Neuronal stem cell (in vitro differentiated cells): ENCODE measurements at regions not wholly inside any gene's neighbourhood (a gene's known extent, or its start where the extent isn't known, plus 50 kb on each side); places are given as distances from the start of the nearest gene placed in this dataset.
"Not testable (repeated sequence)": the region's sequence is repeated elsewhere in the genome, so short reads cannot be mapped to it uniquely, and the experiment has no call there.

Experiments
- DNase-seq: peaks from one replicate; pipeline ENCODE4 v3.0.0-alpha.2; 2013; ENCODE audit warnings: low spot score
- H2AFZ ChIP-seq: one replicate; pipeline ENCODE4 v1.6.1; 2013; ENCODE audit warnings: mild to moderate bottlenecking, low read length, inconsistent platforms
- H2AK5ac ChIP-seq: 2 replicates; pipeline ENCODE4 v1.6.1; 2013; ENCODE audit warnings: low read depth, mild to moderate bottlenecking, inconsistent platforms, low read length, moderate library complexity, mixed read lengths
- H2BK120ac ChIP-seq: 2 replicates; pipeline ENCODE4 v1.6.1; 2013; ENCODE audit warnings: low read depth, mild to moderate bottlenecking, inconsistent platforms, low read length, moderate library complexity, mixed read lengths
- H2BK12ac ChIP-seq: one replicate; pipeline ENCODE4 v1.6.1; 2013; ENCODE audit warnings: low read length, inconsistent platforms
- H2BK15ac ChIP-seq: 2 replicates; pipeline ENCODE4 v1.6.1; 2013; ENCODE audit warnings: mild to moderate bottlenecking, low read length, inconsistent platforms, mixed read lengths
- H2BK5ac ChIP-seq: one replicate; pipeline ENCODE4 v1.6.1; 2013; ENCODE audit warnings: inconsistent platforms, mild to moderate bottlenecking, low read length, moderate library complexity
- H3K14ac ChIP-seq: one replicate; pipeline ENCODE4 v1.6.1; 2013; ENCODE audit warnings: low read length, inconsistent platforms
- H3K18ac ChIP-seq: 2 replicates; pipeline ENCODE4 v1.6.1; 2013; ENCODE audit warnings: low read length, inconsistent platforms
- H3K23ac ChIP-seq: 2 replicates; pipeline ENCODE4 v1.6.1; 2013; ENCODE audit warnings: low read depth, mild to moderate bottlenecking, mixed read lengths, low read length, inconsistent platforms; ENCODE audit not compliant: poor library complexity
- H3K27ac ChIP-seq: replicated peaks from 3 replicates; pipeline ENCODE4 v1.5.1; 2013; ENCODE audit warnings: low read length, inconsistent platforms
- H3K27me3 ChIP-seq, 3 experiments: 2 replicates each; pipeline ENCODE4 v1.6.1; 2013; ENCODE audit warnings: low read length in 3 of 3, mild to moderate bottlenecking in 2 of 3, inconsistent platforms in 1 of 3, low read depth in 1 of 3, mixed read lengths in 1 of 3, moderate library complexity in 1 of 3; ENCODE audit not compliant: control insufficient read depth in 3 of 3, insufficient read depth in 3 of 3
- H3K36me3 ChIP-seq, 2 donors: replicated peaks in 1 of 2; 2 replicates each; pipeline ENCODE4 v1.6.1; 2013; ENCODE audit warnings: low read length in 2 of 2; ENCODE audit not compliant: control insufficient read depth in 2 of 2, insufficient read depth in 2 of 2
- H3K4ac ChIP-seq: 2 replicates; pipeline ENCODE4 v1.6.1; 2013; ENCODE audit warnings: inconsistent platforms, mild to moderate bottlenecking, low read length, moderate library complexity
- H3K4me1 ChIP-seq, 2 donors: 1 replicate in 1 of 2; 2 replicates in 1 of 2; pipeline ENCODE4 v1.6.1; 2013; ENCODE audit warnings: low read length in 2 of 2, low read depth in 1 of 2; ENCODE audit not compliant: control insufficient read depth in 2 of 2, insufficient read depth in 1 of 2
- H3K4me2 ChIP-seq: one replicate; pipeline ENCODE4 v1.6.1; 2013; ENCODE audit warnings: mild to moderate bottlenecking, low read length, inconsistent platforms; ENCODE audit not compliant: insufficient read depth, poor library complexity, severe bottlenecking
- H3K4me3 ChIP-seq, 2 donors: 2 replicates each; pipeline ENCODE4 v1.5.1; 2013; ENCODE audit warnings: low read length in 2 of 2, mild to moderate bottlenecking in 2 of 2, inconsistent platforms in 1 of 2, moderate library complexity in 1 of 2
- H3K79me1 ChIP-seq: one replicate; pipeline ENCODE4 v1.6.1; 2013; ENCODE audit warnings: low read depth, mild to moderate bottlenecking, inconsistent platforms, low read length, moderate library complexity
- H3K9ac ChIP-seq: one replicate; pipeline ENCODE4 v1.6.1; 2013; ENCODE audit warnings: mild to moderate bottlenecking, low read depth, low read length, inconsistent platforms; ENCODE audit not compliant: poor library complexity
- H3K9me3 ChIP-seq, 2 donors: replicated peaks in 1 of 2; 2 replicates each; pipeline versions ENCODE3 to v1.6.1; 2013; ENCODE audit warnings: low read length in 2 of 2, mild to moderate bottlenecking in 2 of 2, inconsistent platforms in 1 of 2, low read depth in 1 of 2, mixed read lengths in 1 of 2, moderate library complexity in 1 of 2; ENCODE audit not compliant: control insufficient read depth in 2 of 2, insufficient read depth in 1 of 2
- H4K8ac ChIP-seq: one replicate; pipeline ENCODE4 v1.6.1; 2013; ENCODE audit warnings: low read depth, mild to moderate bottlenecking, inconsistent platforms, low read length, moderate library complexity
- H4K91ac ChIP-seq: one replicate; pipeline ENCODE4 v1.6.1; 2013; ENCODE audit warnings: low read length, low read depth, mild to moderate bottlenecking, inconsistent platforms; ENCODE audit not compliant: poor library complexity
- WGBS, 2 donors: extraction: QIAGEN DNeasy Blood & Tissue Kit; methylation state at CpG; one replicate each; pipeline ENCODE4 v1.1.7; 2013; ENCODE audit warnings: missing lambda C conversion rate in 2 of 2, mixed read lengths in 1 of 2; ENCODE audit not compliant: insufficient read length in 2 of 2, insufficient replicate concordance in 1 of 2; ENCODE audit errors: extremely low coverage in 2 of 2; 5-methylcytosine and 5-hydroxymethylcytosine counted together

DNA sequence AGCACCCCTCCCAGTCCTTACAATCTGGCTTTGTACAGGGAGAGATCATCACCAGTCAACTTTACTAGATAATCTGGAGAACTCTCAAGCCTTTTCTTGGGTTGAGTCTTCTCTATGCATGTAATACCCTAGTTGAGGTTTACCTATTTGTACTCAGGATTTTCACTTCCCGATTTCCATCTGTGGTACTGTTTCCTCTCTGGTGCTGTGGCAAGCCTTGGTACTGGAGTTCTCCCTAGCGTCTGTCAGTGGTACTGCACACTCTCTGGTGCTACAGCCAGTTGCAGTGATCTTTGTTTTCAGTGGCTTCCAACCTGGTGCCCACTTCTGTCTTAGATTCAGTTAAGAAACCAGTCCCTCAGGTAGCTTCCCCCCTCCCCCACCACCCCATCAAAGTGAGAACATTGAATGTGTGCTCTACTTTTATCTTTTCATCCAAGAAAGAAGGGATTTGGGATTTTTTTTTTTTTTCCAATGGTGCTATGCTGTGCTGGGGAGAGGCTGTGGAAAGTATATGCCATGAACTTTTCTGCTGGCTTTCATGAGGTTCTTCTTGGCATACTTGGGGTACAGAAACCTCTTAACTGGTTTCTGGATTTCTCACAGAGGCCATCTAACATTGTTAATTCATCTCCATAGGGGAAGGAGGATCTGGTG is 69.4 kb upstream of the EVL start:
- Histone ChIP-seq H2BK120ac (no peak overlapping the region), H2BK5ac (no peak overlapping the region), H2AFZ (no peak overlapping the region), H4K8ac (no peak overlapping the region), H3K9ac (no peak overlapping the region), H3K27me3 (no peaks in the 10 kb centered on the region), H2AK5ac (no peak overlapping the region), H3K18ac (no peak overlapping the region), H2BK12ac (no peak overlapping the region), H3K79me1 (no peaks in the 10 kb centered on the region), H2BK15ac (no peak overlapping the region), H3K4me2 (no peak overlapping the region), H3K4me3 (no peak overlapping the region), H3K14ac (no peak overlapping the region), H3K23ac (no peak overlapping the region), H4K91ac (no peak overlapping the region), H3K36me3 (peaks cover 0 to 3% of the 10 kb centered on the region in 2 donors), H3K4ac (no peak overlapping the region), H3K9me3 (peaks cover 3 to 44% of the 10 kb centered on the region in 2 donors), H3K4me1 (no peaks in the 10 kb centered on the region), H3K27ac (no peak overlapping the region)
- no peak for DNase-seq
- WGBS, 2 donors = no CpG with 5 or more reads among the region's 2 CpGs

- Histone ChIP-seq H2BK12ac (no peak overlapping the region), H3K18ac (no peak overlapping the region), H3K9me3 (peaks cover 3 to 40% of the 10 kb centered on the region in 2 donors), H3K4me3 (no peak overlapping the region), H3K23ac (no peak overlapping the region), H2AK5ac (no peak overlapping the region), H2BK120ac (no peak overlapping the region), H3K4ac (no peak overlapping the region), H2BK15ac (no peak overlapping the region), H3K14ac (no peak overlapping the region), H3K79me1 (no peaks in the 10 kb centered on the region), H3K36me3 (peaks cover 0 to 3% of the 10 kb centered on the region in 2 donors), H3K27ac (no peak overlapping the region), H3K9ac (no peak overlapping the region), H4K91ac (no peak overlapping the region), H2BK5ac (no peak overlapping the region), H3K27me3 (no peaks in the 10 kb centered on the region), H3K4me1 (no peaks in the 10 kb centered on the region), H2AFZ (no peak overlapping the region), H3K4me2 (no peak overlapping the region), H4K8ac (no peak overlapping the region)
- DNase-seq = no peak
- 100% methylated on average over 1 of the region's 5 CpGs; no CpG with 5 or more reads in 1 of the 2 donors for WGBS, 2 donors
Measured at GRCh38 chr14:99996951-99997571, 68.2 kb upstream of the EVL start.

DNA sequence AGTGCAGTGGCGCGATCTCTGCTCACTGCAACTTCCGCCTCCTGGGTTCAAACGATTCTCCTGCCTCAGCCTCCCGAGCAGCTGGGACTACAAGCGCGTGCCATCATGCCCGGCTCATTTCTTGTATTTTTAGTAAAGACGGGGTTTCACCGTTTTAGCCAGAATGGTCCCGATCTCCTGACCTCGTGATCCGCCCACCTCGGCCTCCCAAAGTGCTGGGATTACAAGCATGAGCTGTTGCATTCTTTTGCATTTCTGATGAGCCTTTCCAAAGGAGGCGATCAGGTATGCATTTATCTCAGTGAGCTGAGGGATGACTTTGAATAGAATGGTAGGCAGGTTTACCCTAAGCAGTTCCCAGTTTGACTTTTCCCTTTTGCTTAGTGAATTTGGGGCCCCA is 64.8 kb upstream of the EVL start:
- not testable (repeated sequence) for H3K4ac ChIP-seq, H3K27me3 ChIP-seq, H2BK12ac ChIP-seq, DNase-seq, H2BK120ac ChIP-seq, H3K79me1 ChIP-seq, H3K23ac ChIP-seq, H3K36me3 ChIP-seq, H3K4me3 ChIP-seq, H2AK5ac ChIP-seq, H4K8ac ChIP-seq, H3K18ac ChIP-seq, H4K91ac ChIP-seq, H2AFZ ChIP-seq, H3K4me1 ChIP-seq, H3K9ac ChIP-seq, H2BK5ac ChIP-seq, H3K27ac ChIP-seq, H3K14ac ChIP-seq, H3K4me2 ChIP-seq, H2BK15ac ChIP-seq
- no CpG with 5 or more reads among the region's 15 CpGs for WGBS, 2 donors
- H3K9me3 ChIP-seq = peaks cover 12 to 55% of the 10 kb centered on the region in 2 donors

GRCh38 chr14:100004392-100004791 is 60.8 kb upstream of the EVL start:
- Histone ChIP-seq H3K9me3 (peaks cover 12 to 60% of the 10 kb centered on the region in 2 donors), H2BK15ac (no peak overlapping the region), H3K14ac (no peak overlapping the region), H4K91ac (no peak overlapping the region), H3K4me1 (no peaks in the 10 kb centered on the region), H2AK5ac (no peak overlapping the region), H3K4me3 (no peak overlapping the region), H2BK120ac (no peak overlapping the region), H3K36me3 (peaks cover 0 to 5% of the 10 kb centered on the region in 2 donors), H3K79me1 (no peaks in the 10 kb centered on the region), H2AFZ (no peak overlapping the region), H2BK5ac (no peak overlapping the region), H3K23ac (no peak overlapping the region), H3K18ac (no peak overlapping the region), H3K27me3 (no peaks in the 10 kb centered on the region), H2BK12ac (no peak overlapping the region), H3K9ac (no peak overlapping the region), H3K27ac (no peak overlapping the region), H3K4me2 (no peak overlapping the region), H3K4ac (no peak overlapping the region), H4K8ac (no peak overlapping the region)
- no peak for DNase-seq
- no CpG with 5 or more reads among the region's 1 CpG for WGBS, 2 donors
